GM20000 (cell line): ENCODE measurements at regions not wholly inside any gene's neighbourhood (a gene's known extent, or its start where the extent isn't known, plus 50 kb on each side); places are given as distances from the start of the nearest gene placed in this dataset.

Source experiments
- DNase-seq: peaks from one replicate; pipeline ENCODE4 v3.0.0; 2012; ENCODE audit warnings: low spot score
- TF ChIP-seq, protein P1 (sequence below): IDR thresholded peaks from 2 replicates; pipeline ENCODE4 v1.5.1; 2012; ENCODE audit warnings: mild to moderate bottlenecking, control low read depth; ENCODE audit errors: extremely low read depth, missing control alignments

DNA sequence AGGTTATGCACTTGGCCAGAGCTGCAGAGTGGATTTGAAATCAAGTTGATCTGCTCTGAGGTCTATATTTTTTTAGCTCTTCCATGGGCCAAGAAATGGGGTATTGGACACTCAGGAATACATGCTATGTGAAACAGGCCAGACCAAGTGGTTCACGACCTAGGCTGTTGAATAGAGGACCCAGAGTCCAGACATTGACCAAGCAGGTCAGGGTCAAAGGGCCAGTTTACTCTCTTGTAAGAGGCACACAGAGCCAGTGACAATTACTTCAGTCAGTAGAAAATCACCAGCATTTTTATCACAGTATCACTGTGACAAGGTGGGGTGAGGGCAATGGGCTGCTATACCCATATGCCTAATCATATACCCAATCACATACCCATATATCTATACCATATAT is 320.6 kb upstream of the RORA start:
- no peak for DNase-seq
- TF ChIP-seq, protein P1, sequence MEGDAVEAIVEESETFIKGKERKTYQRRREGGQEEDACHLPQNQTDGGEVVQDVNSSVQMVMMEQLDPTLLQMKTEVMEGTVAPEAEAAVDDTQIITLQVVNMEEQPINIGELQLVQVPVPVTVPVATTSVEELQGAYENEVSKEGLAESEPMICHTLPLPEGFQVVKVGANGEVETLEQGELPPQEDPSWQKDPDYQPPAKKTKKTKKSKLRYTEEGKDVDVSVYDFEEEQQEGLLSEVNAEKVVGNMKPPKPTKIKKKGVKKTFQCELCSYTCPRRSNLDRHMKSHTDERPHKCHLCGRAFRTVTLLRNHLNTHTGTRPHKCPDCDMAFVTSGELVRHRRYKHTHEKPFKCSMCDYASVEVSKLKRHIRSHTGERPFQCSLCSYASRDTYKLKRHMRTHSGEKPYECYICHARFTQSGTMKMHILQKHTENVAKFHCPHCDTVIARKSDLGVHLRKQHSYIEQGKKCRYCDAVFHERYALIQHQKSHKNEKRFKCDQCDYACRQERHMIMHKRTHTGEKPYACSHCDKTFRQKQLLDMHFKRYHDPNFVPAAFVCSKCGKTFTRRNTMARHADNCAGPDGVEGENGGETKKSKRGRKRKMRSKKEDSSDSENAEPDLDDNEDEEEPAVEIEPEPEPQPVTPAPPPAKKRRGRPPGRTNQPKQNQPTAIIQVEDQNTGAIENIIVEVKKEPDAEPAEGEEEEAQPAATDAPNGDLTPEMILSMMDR = no peak

DNA sequence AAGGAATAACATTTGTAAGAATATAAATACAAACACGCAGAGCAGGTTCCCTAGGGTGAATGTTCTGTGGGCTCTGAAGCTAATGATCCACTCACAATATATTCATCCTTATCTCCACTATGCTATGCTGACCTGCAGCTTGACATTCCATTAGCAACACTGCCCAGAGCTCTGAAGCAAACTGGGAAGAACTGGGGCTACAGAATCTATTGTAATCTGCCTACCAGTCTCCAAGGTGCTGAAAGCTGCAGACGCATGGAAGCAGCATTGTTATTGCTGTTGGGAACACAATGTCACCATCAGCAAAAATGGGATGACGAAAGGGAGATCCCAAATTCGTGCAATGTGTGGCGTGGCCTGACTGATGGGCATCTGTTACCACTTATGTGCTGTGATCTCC is 316.7 kb upstream of the RORA start:
- no peak for DNase-seq
- TF ChIP-seq, protein P1 = no peak

DNA sequence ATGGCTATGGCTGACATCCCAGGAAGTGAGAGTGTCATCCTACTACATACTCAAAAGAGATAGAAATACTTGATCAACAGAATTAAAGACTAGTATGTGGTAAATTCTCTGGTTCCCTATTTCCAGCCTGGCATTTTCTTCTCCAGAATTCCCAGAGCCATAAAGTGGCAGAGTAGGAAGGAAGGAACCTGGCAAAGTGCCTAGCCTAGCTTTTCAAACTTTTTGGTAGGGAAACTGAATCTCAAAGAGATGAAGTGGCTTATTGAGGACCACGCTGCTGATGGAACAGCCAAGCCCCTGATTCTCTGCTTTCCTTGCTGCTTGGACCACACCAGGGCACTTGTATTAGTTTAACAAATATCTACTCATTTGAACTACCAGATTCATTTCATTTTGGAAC is 312.4 kb upstream of the RORA start:
- no peak for DNase-seq
- TF ChIP-seq, protein P1 = no peak

DNA sequence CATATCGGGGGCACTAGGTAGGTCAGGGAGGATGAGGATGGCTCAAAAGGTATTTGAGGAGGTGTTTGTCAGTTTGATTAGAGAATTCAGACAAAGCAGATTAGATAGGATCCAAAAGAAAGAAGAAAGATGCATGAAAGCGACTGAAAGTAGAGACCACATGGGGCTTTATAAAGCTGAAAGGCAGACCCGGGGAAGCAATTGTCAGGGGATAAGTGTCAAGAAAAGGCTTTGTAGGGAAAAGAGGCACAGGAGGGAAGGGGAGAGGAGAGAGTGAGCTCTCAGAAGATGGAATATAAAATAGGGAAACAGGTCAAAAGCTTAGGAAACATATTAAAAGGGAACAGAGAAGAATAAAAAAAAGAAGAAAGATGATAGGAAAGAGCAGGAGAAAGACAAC is 308.2 kb upstream of the RORA start:
- TF ChIP-seq, protein P1 = no peak

DNA sequence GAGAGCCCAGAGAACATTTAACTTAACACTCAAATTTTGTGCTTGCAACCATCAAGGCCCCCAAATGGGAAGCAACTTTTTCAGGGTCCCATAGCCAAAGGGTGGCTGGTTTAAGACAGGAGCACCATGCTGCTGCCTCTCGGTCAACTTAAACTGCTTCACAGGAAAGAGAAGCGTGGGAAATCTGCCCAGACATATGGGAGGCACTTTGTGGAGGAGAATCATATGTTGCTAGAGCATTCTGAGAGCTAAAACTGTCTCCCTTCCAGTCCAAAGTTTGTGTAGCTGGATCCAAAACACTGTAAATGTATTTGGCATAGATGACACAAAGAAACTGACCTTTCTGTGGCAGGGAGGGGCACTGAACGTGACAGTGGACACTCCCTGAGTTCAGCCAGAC is 305.9 kb upstream of the RORA start:
- DNase-seq = no peak
- TF ChIP-seq, protein P1 = no peak

More for the DNA sequence above, 308.2 kb upstream of the RORA start:
- DNase-seq = no peak

DNA sequence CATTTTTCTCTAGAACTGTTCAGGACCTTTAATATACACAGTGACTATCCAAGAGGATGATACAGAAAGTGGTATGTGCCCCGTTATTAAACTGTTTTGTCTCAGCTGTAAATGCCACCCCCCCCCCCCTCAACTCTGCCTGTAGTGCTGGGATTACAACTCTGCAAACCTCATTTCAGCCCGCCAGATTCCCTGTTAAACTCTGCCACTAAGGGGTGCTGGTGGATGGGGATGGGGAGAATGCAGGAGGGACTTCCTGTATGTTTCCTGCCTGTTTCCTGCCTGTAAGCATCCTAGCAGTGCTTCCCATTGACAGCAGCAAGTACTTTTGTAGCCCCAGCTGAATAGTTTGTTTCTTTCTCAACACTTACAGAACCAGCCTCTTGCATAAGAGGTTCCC is 301.7 kb upstream of the RORA start:
- TF ChIP-seq, protein P1 = no peak
- no peak for DNase-seq

DNA sequence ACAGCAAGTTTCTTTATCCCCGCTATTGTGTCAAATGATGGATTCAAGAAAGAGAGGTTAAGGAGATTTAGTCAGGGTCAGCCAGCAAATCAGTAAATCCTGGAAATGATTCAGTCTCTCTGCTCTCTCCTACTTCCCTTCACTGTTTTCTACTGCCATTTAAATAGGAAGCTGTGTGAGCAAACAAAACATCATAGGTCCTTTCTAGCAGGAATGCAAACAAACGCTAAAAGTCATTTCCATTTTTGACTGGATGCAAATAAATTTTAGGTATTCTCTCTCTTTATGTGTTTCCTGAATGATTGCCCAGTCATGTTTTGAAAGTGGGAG is 299.4 kb upstream of the RORA start:
- TF ChIP-seq, protein P1 = no peak
- no peak for DNase-seq
